ENCODE measurements at regions not wholly inside any gene's neighbourhood (a gene's known extent, or its start where the extent isn't known, plus 50 kb on each side); places are given as distances from the start of the nearest gene placed in this dataset.

DNA sequence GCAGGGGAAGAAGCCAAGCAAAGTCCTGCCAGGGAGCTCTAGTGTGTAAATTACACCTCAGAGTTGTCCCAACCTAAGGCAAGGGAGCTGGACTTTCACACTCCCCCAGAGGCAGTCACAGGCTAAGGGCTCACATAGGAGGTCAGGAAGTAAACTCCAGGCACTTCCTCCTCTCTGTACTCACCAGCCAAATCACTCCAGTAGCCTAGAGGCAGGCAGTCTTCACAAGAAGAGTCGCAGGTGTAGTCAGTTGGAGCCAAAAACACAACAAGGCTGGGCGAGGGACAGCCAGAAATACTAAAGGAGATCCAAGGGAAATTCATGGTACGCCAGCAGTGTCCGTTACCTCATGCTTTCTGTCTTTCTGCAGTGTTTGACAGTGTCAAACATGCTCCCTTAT is 205.0 kb downstream of the C1D start:
- intact Hi-C loops (cut with DNase I; ENCODE audit: low total_unique reads) = loop anchor here (1.0 kb wide), 1 partner anchor 42 kb away; no protein-coding TSS in a partner anchor
- H3K4me3 ChIP-seq (ENCODE audit: low read depth, poor library complexity, severe bottlenecking) = no peak overlapping the region
- no peak for DNase-seq (ENCODE audit: low spot score in 2 of 2)
- no peak for TF ChIP-seq POLR2A (IDR thresholded peaks at IDR 0.05)
- WGBS, 2 donors = 57 to 62% methylated on average over 4 of the region's 4 CpGs

DNA sequence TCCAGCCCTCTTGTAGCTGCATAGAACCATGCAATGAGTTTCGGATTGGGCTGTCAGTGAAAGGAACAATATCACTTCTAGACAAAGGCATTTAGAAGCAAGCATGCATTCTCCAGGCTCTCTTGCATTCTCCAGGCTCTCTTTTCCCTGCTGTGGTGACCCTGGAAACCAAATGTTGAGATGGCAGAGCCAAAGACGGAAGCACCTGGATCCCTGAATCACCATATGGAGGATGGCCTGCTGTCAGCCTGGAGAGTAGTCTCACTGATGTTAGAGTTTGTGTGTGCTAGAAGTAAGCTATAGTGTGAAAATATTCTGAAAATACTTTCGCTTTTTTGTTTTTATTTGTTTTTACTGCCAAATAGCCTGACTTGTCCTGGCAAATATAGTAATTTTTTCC is 203.9 kb downstream of the C1D start:
- 90 to 94% methylated on average over 3 of the region's 3 CpGs for WGBS, 2 donors
- intact Hi-C loops (cut with DNase I; ENCODE audit: low total_unique reads) = no loop called here
- H3K4me3 ChIP-seq (ENCODE audit: low read depth, poor library complexity, severe bottlenecking) = no peak overlapping the region
- TF ChIP-seq, protein P1, sequence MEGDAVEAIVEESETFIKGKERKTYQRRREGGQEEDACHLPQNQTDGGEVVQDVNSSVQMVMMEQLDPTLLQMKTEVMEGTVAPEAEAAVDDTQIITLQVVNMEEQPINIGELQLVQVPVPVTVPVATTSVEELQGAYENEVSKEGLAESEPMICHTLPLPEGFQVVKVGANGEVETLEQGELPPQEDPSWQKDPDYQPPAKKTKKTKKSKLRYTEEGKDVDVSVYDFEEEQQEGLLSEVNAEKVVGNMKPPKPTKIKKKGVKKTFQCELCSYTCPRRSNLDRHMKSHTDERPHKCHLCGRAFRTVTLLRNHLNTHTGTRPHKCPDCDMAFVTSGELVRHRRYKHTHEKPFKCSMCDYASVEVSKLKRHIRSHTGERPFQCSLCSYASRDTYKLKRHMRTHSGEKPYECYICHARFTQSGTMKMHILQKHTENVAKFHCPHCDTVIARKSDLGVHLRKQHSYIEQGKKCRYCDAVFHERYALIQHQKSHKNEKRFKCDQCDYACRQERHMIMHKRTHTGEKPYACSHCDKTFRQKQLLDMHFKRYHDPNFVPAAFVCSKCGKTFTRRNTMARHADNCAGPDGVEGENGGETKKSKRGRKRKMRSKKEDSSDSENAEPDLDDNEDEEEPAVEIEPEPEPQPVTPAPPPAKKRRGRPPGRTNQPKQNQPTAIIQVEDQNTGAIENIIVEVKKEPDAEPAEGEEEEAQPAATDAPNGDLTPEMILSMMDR (IDR thresholded peaks at IDR 0.05) = no peak
- TF ChIP-seq POLR2A (IDR thresholded peaks at IDR 0.05) = no peak
- DNase-seq (ENCODE audit: low spot score in 2 of 2) = no peak

GRCh38 chr2:67865917-67866316 is 196.9 kb downstream of the C1D start:
- DNase-seq (ENCODE audit: low spot score in 2 of 2) = no peak
- H3K4me3 ChIP-seq (ENCODE audit: low read depth, poor library complexity, severe bottlenecking) = no peak overlapping the region
- intact Hi-C loops (cut with DNase I; ENCODE audit: low total_unique reads) = no loop called here
- TF ChIP-seq POLR2A (IDR thresholded peaks at IDR 0.05) = no peak
- TF ChIP-seq, protein P1 (IDR thresholded peaks at IDR 0.05) = no peak
- 86 to 87% methylated on average over 3 of the region's 3 CpGs for WGBS, 2 donors

DNA sequence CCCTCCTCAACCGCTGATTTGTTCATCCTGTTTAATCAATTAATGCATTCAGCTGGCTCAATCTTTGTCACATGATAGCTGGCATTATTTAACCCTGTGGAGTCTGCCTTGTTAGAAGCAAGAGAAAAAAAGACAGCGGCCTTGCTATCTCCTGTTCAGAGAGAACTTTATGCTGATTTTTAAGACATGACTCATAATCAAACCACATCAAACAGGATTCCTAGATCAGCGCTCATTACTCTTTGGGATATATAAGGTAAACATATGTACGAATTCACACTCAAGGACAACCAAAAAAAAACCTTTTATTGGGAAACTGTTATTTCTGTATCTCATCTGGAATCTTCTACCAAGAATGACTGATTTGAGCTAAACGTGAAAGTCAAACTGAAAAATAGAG is 195.1 kb downstream of the C1D start:
- intact Hi-C loops (cut with DNase I; ENCODE audit: low total_unique reads) = no loop called here
- DNase-seq (ENCODE audit: low spot score in 2 of 2) = no peak
- no peak overlapping the region for H3K4me3 ChIP-seq (ENCODE audit: low read depth, poor library complexity, severe bottlenecking)
- TF ChIP-seq, protein P1 (IDR thresholded peaks at IDR 0.05) = no peak
- TF ChIP-seq POLR2A (IDR thresholded peaks at IDR 0.05) = no peak
- WGBS, 2 donors = 58 to 59% methylated on average over 5 of the region's 5 CpGs

DNA sequence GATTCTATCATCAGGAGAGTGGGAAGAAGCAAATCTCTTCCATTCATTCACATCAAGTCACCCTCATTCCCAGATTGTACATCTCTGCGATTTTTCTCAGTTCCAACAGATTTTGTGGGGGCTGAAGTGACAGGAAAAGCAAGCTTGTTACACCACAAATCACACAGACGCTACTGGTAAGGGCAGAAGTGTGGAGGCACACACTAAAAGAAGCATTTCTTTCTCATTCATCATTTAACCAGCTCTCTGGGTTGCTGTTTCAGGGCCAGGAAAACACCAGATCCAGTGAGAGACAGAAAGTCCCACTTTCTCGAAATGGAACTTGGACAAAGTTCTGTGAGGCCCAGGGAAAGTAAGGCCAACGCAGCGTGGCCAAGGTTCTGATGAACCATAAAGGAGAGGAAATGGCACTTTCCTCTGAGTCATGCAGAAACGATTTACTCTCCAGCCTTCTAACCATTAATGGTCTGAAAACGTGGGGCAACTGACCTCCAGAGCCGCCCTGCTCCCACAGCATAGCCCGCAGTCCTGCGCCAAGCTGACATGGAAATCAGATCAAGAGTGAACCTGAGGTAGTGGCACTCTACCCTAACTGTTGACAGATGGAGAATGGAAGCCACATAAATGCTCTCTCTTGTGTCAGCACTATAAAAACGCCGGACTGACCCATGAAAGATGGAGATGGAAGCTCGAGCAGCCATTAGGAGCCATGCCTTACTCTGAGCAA is 191.0 kb downstream of the C1D start:
- 66 to 76% methylated on average over 13 of the region's 13 CpGs for WGBS, 2 donors
- DNase-seq (ENCODE audit: low spot score in 2 of 2) = no peak

DNA sequence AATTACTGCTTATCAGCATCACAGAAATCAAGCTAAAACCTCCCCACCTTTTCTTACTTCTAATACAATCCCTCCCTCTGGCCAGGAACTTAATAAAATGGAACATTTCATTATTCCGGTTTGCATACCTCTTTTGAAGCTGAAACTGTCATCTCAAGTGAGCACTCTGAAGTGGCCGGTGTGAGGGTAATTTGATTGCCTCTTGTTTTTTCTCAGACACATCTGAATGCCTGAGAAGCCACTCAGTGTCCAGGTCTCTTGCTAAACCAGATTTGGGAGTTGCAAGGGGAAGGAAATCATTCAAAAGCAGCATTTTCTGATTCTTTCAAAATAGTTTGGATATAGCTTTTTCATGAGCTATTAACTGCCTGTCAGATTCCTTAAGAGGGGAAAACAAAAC is 190.3 kb downstream of the C1D start:
- H3K4me3 ChIP-seq (ENCODE audit: low read depth, poor library complexity, severe bottlenecking) = no peak overlapping the region
- TF ChIP-seq POLR2A (IDR thresholded peaks at IDR 0.05) = no peak
- TF ChIP-seq, protein P1 (IDR thresholded peaks at IDR 0.05) = no peak
- intact Hi-C loops (cut with DNase I; ENCODE audit: low total_unique reads) = no loop called here
- WGBS, 2 donors = 91 to 93% methylated on average over 2 of the region's 2 CpGs
- no peak for DNase-seq (ENCODE audit: low spot score in 2 of 2)

More for the DNA sequence above, 191.0 kb downstream of the C1D start:
- no peak overlapping the region for H3K4me3 ChIP-seq (ENCODE audit: low read depth, poor library complexity, severe bottlenecking)
- intact Hi-C loops (cut with DNase I; ENCODE audit: low total_unique reads) = no loop called here
- TF ChIP-seq, protein P1 (IDR thresholded peaks at IDR 0.05) = no peak
- no peak for TF ChIP-seq POLR2A (IDR thresholded peaks at IDR 0.05)

All from lower leg skin (tissue), 4 donors.